ENCODE measurements at regions not wholly inside any gene's neighbourhood (a gene's known extent, or its start where the extent isn't known, plus 50 kb on each side); places are given as distances from the start of the nearest gene placed in this dataset.

DNA sequence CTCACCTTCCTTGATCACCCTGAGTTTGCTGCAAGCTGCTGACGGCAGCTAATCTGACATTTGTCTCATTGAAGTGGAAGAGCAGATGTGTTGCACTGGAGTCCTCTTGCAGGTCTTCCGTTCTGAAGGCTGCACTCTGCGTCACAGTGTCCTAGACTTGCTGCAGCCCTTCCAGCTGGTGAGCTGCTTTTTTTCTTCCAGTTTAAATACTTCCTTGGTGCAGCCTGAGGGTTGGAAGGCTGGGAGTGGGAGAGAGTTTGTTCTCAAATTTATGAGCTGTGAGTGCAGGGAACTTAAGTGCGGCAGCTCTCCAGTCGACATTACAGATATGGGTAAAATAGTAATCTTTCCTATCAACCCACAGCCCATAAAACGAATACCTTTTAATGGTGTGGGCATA is 303.6 kb upstream of the FAT1 start:
- Histone ChIP-seq H3K9me3 (ENCODE audit: control insufficient read depth, low read length) (no peaks in the 10 kb centered on the region), H3K36me3 (ENCODE audit: control insufficient read depth, insufficient read depth, low read length) (no peaks in the 10 kb centered on the region), H3K27me3 (ENCODE audit: control insufficient read depth, insufficient read depth, low read length) (no peaks in the 10 kb centered on the region), H3K4me1 (ENCODE audit: control insufficient read depth, insufficient read depth, low read length) (no peaks in the 10 kb centered on the region), H3K9ac (ENCODE audit: low read length) (no peak overlapping the region), H3K4me3 (ENCODE audit: low read length) (no peak overlapping the region)

DNA sequence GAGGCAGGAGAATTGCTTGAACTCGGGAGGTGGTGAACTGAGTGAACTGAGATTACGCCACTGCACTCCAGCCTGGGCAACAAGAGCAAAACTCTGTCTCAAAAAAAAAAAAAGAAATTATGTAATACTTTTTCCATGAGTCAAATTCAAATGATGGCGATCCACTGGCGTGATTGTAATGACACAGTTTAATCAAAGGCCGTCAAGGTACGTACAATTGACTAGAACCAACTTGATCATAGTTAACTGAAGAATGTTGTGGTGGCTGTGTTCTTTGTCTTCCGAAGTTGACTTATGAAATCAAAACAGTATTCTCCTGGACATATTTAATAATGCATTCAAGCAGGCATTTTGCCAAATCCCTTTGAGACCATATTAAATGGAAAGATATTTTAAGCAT is 318.6 kb upstream of the FAT1 start:
- Histone ChIP-seq H3K4me1 (ENCODE audit: control insufficient read depth, insufficient read depth, low read length) (no peaks in the 10 kb centered on the region), H3K36me3 (ENCODE audit: control insufficient read depth, insufficient read depth, low read length) (no peaks in the 10 kb centered on the region), H3K9ac (ENCODE audit: low read length) (no peak overlapping the region), H3K4me3 (ENCODE audit: low read length) (no peak overlapping the region), H3K9me3 (ENCODE audit: control insufficient read depth, low read length) (no peaks in the 10 kb centered on the region), H3K27me3 (ENCODE audit: control insufficient read depth, insufficient read depth, low read length) (no peaks in the 10 kb centered on the region)

DNA sequence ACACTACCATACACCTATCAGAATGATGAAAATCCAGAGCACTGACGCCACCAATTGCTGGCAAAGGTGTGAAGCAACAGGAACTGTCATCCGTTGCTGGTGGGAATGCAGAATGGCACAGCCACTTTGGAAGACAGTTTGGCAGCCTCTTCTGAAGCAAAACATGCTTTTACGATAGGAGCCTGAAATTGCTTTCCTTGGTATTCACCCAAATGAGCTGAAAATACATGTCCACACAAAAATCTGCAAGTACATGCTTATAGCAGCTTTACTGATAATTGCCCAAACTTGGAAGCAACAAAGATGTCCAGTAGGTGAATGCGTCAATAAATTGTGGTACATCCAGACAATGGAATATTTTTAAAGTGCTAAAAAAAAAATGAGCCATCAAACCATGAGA is 322.8 kb upstream of the FAT1 start:
- Histone ChIP-seq H3K27me3 (ENCODE audit: control insufficient read depth, insufficient read depth, low read length) (no peaks in the 10 kb centered on the region), H3K9ac (ENCODE audit: low read length) (no peak overlapping the region), H3K9me3 (ENCODE audit: control insufficient read depth, low read length) (no peaks in the 10 kb centered on the region), H3K4me1 (ENCODE audit: control insufficient read depth, insufficient read depth, low read length) (no peaks in the 10 kb centered on the region), H3K36me3 (ENCODE audit: control insufficient read depth, insufficient read depth, low read length) (no peaks in the 10 kb centered on the region), H3K4me3 (ENCODE audit: low read length) (no peak overlapping the region)

DNA sequence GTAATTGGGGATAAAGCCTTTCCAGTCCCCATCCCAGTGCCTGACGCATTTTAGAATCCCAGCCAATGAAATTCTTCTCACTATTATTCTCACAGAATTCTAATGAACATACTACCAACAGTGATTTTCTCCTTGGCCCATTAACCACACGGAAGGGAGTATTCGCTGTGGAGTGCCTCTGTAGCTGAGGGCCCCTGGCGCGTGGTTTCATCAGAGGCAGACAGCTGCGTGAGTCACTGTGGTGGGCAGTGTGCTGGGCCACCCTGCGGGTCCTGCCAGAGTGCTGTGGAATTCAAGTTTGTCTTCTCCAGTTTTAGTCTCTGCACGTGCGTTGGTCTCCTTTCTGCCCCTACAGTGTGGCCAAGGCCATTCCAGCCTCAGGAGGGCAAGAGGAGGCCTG is 335.4 kb upstream of the FAT1 start:
- Histone ChIP-seq H3K27me3 (ENCODE audit: control insufficient read depth, insufficient read depth, low read length) (no peaks in the 10 kb centered on the region), H3K9me3 (ENCODE audit: control insufficient read depth, low read length) (no peaks in the 10 kb centered on the region), H3K36me3 (ENCODE audit: control insufficient read depth, insufficient read depth, low read length) (no peaks in the 10 kb centered on the region), H3K4me1 (ENCODE audit: control insufficient read depth, insufficient read depth, low read length) (no peaks in the 10 kb centered on the region), H3K4me3 (ENCODE audit: low read length) (no peak overlapping the region), H3K9ac (ENCODE audit: low read length) (no peak overlapping the region)

DNA sequence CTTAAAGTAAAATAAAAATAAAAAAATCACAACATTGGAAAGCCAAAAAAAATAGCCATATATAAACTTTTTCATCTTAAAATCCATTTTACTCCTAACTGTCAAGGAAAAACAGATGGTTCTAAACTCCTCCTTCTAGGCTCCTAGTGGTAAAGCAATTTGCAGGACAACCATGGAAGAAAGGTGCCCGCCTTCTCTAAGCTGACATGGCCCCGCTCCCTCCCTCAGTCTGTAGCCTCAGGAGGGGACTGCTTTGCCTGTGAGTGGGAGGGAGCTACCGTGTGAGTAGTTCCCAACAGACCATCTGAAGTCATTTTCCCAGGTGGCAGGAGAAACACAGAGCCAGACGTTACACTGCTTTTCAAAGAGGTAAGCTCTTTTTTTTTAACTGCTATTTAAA is 336.2 kb upstream of the FAT1 start:
- no peaks in the 10 kb centered on the region for H3K36me3 ChIP-seq (ENCODE audit: control insufficient read depth, insufficient read depth, low read length)
- no peaks in the 10 kb centered on the region for H3K27me3 ChIP-seq (ENCODE audit: control insufficient read depth, insufficient read depth, low read length)
- no peaks in the 10 kb centered on the region for H3K4me1 ChIP-seq (ENCODE audit: control insufficient read depth, insufficient read depth, low read length)
- no peak overlapping the region for H3K4me3 ChIP-seq (ENCODE audit: low read length)
- H3K9me3 ChIP-seq (ENCODE audit: control insufficient read depth, low read length): no peaks in the 10 kb centered on the region
- no peak overlapping the region for H3K9ac ChIP-seq (ENCODE audit: low read length)

DNA sequence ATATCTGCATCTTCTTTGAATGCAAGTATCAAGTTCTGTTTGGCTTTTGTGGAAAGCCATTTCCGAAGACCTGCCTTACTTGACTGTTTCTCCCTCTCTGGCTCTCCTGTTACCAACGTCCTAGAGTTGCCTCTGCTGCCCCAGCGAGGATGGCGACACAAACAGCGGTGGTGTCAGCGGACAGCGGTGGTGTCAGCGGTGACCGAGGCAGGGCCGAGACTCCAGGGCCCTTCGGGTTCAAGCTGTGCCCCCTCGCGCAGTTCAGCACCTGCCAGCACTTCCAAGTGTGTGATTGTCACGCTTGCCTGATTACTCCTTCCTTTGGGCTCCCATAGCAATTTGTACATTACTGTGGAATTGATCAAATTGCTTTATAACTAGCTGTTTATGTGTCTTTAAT is 336.9 kb upstream of the FAT1 start:
- no peak overlapping the region for H3K4me3 ChIP-seq (ENCODE audit: low read length)
- H3K27me3 ChIP-seq (ENCODE audit: control insufficient read depth, insufficient read depth, low read length): no peaks in the 10 kb centered on the region
- no peaks in the 10 kb centered on the region for H3K9me3 ChIP-seq (ENCODE audit: control insufficient read depth, low read length)
- H3K9ac ChIP-seq (ENCODE audit: low read length): no peak overlapping the region
- H3K36me3 ChIP-seq (ENCODE audit: control insufficient read depth, insufficient read depth, low read length): no peaks in the 10 kb centered on the region
- H3K4me1 ChIP-seq (ENCODE audit: control insufficient read depth, insufficient read depth, low read length): no peaks in the 10 kb centered on the region

DNA sequence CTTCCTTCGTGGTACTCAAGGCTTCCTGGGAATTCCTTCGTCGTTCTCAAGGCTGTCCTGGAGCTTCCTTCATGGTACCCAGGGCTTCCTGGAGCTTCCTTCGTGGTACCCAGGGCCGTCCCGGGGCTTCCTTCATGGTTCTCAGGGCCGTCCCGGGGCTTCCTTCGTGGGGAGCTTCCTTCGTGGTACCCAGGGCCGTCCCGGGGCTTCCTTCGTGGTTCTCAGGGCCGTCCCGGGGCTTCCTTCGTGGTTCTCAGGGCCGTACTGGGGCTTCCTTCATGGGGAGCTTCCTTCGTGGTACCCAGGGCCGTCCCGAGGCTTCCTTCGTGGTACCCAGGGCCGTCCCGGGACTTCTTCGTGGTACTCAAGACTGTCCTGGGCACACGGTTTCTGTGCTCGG is 339.6 kb upstream of the FAT1 start:
- no peaks in the 10 kb centered on the region for H3K4me1 ChIP-seq (ENCODE audit: control insufficient read depth, insufficient read depth, low read length)
- H3K9ac ChIP-seq (ENCODE audit: low read length): no peak overlapping the region
- no peak overlapping the region for H3K4me3 ChIP-seq (ENCODE audit: low read length)
- H3K36me3 ChIP-seq (ENCODE audit: control insufficient read depth, insufficient read depth, low read length): no peaks in the 10 kb centered on the region
- H3K9me3 ChIP-seq (ENCODE audit: control insufficient read depth, low read length): no peaks in the 10 kb centered on the region
- no peaks in the 10 kb centered on the region for H3K27me3 ChIP-seq (ENCODE audit: control insufficient read depth, insufficient read depth, low read length)

DNA sequence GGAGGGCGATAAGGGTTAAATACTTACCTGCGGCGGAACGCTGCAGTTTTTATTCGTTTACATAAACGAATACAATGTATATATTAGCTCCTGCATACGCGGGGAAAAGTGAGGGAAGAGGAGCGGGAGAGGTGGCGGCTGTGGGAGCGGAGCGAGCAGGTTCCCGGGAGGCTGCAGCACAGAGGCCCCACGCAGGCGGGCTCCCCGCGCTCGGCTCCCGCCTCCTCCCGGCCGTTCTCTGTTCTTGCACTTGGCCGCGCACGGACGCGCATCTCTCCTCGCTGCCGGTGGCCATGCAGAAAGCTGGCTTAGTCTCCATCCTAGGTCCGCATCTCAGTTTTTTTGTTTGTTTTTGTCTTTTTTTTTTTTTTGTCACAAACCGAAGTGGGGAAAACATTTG is 340.4 kb upstream of the FAT1 start:
- no peaks in the 10 kb centered on the region for H3K36me3 ChIP-seq (ENCODE audit: control insufficient read depth, insufficient read depth, low read length)
- H3K4me3 ChIP-seq (ENCODE audit: low read length): no peak overlapping the region
- H3K4me1 ChIP-seq (ENCODE audit: control insufficient read depth, insufficient read depth, low read length): no peaks in the 10 kb centered on the region
- no peaks in the 10 kb centered on the region for H3K9me3 ChIP-seq (ENCODE audit: control insufficient read depth, low read length)
- no peaks in the 10 kb centered on the region for H3K27me3 ChIP-seq (ENCODE audit: control insufficient read depth, insufficient read depth, low read length)
- H3K9ac ChIP-seq (ENCODE audit: low read length): no peak overlapping the region

DNA sequence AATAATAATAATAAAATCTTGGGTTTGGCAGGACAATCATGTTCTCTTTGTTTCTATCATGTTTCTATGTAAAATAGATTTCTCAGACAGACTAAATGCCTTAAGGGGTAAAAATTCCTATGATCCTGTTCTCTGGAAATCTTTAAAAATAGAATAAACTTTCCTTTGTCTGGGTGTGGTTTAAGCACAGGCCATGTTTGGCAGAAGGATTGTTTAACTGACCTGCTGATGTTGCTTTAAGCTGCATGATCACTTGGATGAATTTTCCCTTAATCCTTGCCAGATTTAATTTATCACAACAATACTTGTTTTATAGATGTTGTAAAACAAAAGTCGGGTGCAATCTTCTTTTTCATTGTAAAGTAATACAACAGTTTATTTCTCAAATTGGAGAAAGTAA is 341.7 kb upstream of the FAT1 start:
- H3K9me3 ChIP-seq (ENCODE audit: control insufficient read depth, low read length): no peaks in the 10 kb centered on the region
- no peak overlapping the region for H3K9ac ChIP-seq (ENCODE audit: low read length)
- no peaks in the 10 kb centered on the region for H3K4me1 ChIP-seq (ENCODE audit: control insufficient read depth, insufficient read depth, low read length)
- no peaks in the 10 kb centered on the region for H3K27me3 ChIP-seq (ENCODE audit: control insufficient read depth, insufficient read depth, low read length)
- no peaks in the 10 kb centered on the region for H3K36me3 ChIP-seq (ENCODE audit: control insufficient read depth, insufficient read depth, low read length)
- H3K4me3 ChIP-seq (ENCODE audit: low read length): no peak overlapping the region

DNA sequence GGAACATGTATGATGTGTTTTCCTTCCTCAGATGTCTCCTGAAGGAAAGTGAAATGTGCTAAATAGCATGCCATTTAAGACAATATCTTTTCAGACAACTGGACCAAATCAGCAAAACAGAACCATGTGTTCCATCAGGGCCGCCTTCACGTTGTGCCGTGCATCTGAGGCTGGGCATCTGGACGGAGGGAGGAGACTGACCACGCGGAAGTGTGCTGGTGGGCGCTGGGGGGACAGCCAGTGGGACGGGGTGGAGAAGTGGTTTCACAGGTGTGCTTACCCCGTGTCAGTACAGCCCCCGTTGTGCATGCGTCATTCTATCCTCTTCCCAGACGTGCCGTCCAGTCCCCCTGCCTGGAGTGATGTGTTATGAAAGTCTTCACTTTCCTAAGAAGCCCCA is 342.1 kb upstream of the FAT1 start:
- no peaks in the 10 kb centered on the region for H3K27me3 ChIP-seq (ENCODE audit: control insufficient read depth, insufficient read depth, low read length)
- H3K9me3 ChIP-seq (ENCODE audit: control insufficient read depth, low read length): no peaks in the 10 kb centered on the region
- no peaks in the 10 kb centered on the region for H3K36me3 ChIP-seq (ENCODE audit: control insufficient read depth, insufficient read depth, low read length)
- no peaks in the 10 kb centered on the region for H3K4me1 ChIP-seq (ENCODE audit: control insufficient read depth, insufficient read depth, low read length)
- no peak overlapping the region for H3K4me3 ChIP-seq (ENCODE audit: low read length)
- H3K9ac ChIP-seq (ENCODE audit: low read length): no peak overlapping the region

DNA sequence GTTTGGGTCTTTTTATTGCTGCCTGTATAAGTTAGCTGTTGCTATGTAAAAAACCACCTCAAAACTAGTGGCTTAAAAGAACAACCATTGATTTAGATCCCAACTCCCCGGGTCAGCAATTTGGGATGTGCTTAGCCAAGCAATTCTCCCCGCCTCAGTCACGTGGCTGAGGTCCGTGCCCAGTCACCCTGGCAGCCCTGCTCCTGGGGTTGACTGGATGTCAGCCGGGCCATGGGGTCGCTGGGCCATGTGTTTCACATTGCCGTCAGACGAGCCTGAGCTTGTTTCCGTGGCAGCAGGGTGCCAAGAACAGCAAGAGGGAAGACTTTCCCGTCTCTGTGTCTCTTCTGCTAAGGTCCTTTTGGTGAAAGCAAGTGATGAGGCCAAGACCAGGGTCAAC is 345.7 kb upstream of the FAT1 start:
- H3K9me3 ChIP-seq (ENCODE audit: control insufficient read depth, low read length): no peaks in the 10 kb centered on the region
- no peaks in the 10 kb centered on the region for H3K4me1 ChIP-seq (ENCODE audit: control insufficient read depth, insufficient read depth, low read length)
- no peak overlapping the region for H3K4me3 ChIP-seq (ENCODE audit: low read length)
- H3K36me3 ChIP-seq (ENCODE audit: control insufficient read depth, insufficient read depth, low read length): no peaks in the 10 kb centered on the region
- no peak overlapping the region for H3K9ac ChIP-seq (ENCODE audit: low read length)
- no peaks in the 10 kb centered on the region for H3K27me3 ChIP-seq (ENCODE audit: control insufficient read depth, insufficient read depth, low read length)

DNA sequence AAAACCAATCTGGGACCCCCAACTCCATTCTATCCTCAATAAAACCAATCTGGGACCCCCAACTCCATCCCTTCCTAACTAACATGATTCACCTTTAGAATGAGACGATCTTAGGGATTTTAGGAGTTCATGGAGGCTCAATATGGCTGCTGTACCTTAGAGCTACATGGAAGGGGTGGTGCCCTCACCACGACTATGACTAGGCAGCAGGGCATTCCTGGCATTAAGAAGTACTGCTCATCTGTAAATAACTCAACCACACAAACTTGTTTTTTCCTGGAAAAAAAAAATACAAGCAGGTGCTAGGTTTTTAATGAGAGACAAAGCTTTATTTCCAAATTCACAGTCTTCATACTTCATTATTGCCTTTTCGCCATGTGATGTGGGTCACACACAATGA is 346.5 kb upstream of the FAT1 start:
- Histone ChIP-seq H3K27me3 (ENCODE audit: control insufficient read depth, insufficient read depth, low read length) (no peaks in the 10 kb centered on the region), H3K4me1 (ENCODE audit: control insufficient read depth, insufficient read depth, low read length) (no peaks in the 10 kb centered on the region), H3K9ac (ENCODE audit: low read length) (no peak overlapping the region), H3K4me3 (ENCODE audit: low read length) (no peak overlapping the region), H3K9me3 (ENCODE audit: control insufficient read depth, low read length) (no peaks in the 10 kb centered on the region), H3K36me3 (ENCODE audit: control insufficient read depth, insufficient read depth, low read length) (no peaks in the 10 kb centered on the region)

DNA sequence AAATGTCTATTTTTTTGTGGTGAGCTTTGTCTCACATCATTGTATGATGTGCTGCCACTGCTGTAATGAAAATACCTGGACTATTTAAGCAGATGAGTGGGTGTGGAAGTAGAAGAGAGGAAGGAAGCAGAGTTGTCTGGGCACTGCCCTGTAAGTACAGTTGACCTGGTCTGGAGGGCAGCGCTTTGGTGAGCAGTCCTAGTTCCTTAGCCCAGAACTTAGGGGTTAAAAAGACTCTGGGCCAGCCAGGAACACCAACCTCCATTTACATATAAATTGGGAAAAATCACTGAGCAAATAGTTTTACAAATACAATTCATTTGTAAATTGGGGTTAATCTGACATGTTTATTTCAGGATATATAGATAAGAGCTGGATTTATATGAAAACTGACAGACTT is 347.1 kb upstream of the FAT1 start:
- Histone ChIP-seq H3K9ac (ENCODE audit: low read length) (no peak overlapping the region), H3K9me3 (ENCODE audit: control insufficient read depth, low read length) (no peaks in the 10 kb centered on the region), H3K4me1 (ENCODE audit: control insufficient read depth, insufficient read depth, low read length) (no peaks in the 10 kb centered on the region), H3K27me3 (ENCODE audit: control insufficient read depth, insufficient read depth, low read length) (no peaks in the 10 kb centered on the region), H3K4me3 (ENCODE audit: low read length) (no peak overlapping the region), H3K36me3 (ENCODE audit: control insufficient read depth, insufficient read depth, low read length) (no peaks in the 10 kb centered on the region)
